ENCODE measurements at regions not wholly inside any gene's neighbourhood (a gene's known extent, or its start where the extent isn't known, plus 50 kb on each side); places are given as distances from the start of the nearest gene placed in this dataset.

DNA sequence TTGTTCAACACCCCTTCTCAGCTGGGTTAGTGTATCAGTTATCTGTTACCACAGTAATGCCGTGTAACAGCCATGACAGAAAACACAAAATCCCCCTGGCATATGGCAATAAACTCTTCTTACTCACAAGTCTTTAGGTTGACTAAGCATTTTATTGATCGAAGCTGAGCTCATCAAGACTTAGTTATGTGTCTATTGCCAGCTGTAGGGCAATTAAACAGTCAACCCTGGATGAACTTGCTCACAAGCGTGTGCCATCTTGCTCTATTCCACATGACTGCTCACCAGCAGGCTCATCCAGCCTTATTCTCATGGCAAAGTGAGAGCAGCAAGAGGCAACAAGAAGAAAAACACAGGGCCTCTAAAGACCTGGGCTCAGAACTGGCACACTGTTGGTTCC lies 333.8 kb upstream of the PTBP2 start:
- TF ChIP-seq, protein P1, sequence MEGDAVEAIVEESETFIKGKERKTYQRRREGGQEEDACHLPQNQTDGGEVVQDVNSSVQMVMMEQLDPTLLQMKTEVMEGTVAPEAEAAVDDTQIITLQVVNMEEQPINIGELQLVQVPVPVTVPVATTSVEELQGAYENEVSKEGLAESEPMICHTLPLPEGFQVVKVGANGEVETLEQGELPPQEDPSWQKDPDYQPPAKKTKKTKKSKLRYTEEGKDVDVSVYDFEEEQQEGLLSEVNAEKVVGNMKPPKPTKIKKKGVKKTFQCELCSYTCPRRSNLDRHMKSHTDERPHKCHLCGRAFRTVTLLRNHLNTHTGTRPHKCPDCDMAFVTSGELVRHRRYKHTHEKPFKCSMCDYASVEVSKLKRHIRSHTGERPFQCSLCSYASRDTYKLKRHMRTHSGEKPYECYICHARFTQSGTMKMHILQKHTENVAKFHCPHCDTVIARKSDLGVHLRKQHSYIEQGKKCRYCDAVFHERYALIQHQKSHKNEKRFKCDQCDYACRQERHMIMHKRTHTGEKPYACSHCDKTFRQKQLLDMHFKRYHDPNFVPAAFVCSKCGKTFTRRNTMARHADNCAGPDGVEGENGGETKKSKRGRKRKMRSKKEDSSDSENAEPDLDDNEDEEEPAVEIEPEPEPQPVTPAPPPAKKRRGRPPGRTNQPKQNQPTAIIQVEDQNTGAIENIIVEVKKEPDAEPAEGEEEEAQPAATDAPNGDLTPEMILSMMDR (IDR thresholded peaks at IDR 0.05; ENCODE audit: borderline replicate concordance, insufficient read depth, low read depth, low read length) = no peak
- no peak overlapping the region for H3K4me3 ChIP-seq (ENCODE audit: low read depth, low read length)

DNA sequence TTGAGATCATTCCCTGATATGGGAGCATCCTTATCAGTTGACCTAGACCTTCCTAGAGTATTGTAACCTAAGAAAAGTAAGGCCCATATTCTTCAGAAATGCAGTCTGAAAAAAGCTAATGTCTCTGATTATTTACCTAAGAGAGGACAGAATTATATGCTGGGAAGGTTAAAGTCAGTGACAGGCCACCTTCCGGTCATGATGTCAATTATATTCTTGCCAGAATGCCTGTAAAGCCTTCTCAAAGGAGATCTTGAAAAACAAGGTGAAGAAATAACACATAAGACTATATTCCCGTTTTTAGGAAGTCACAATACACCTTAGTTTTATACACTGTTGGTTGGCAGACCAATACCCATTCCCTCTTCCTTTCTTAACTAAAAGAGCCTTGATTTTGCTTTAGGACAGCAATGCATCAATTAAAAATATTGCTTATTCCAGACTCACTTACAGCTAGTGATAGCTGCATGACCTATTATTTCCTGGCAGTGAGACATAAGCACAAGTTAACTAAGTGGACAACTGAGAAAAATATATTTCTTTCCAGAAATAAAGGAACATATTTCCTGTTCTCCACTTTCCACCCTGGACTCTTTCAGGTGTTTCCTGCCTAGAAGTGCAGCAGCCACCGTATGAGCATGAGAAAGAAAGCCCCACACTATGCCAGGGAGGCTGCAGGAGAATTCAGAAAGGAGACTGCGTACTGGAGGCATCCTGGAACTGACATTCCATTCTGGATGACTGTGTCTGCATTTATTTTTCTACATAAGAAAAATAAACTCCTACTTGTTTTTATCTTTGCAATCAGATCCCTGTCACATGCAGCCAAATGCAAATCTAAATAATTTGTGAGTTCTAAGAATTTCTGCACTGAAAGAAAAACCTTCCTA lies 332.9 kb upstream of the PTBP2 start:
- no peak overlapping the region for H3K4me3 ChIP-seq (ENCODE audit: low read depth, low read length)
- TF ChIP-seq, protein P1 (IDR thresholded peaks at IDR 0.05; ENCODE audit: borderline replicate concordance, insufficient read depth, low read depth, low read length) = no peak

GRCh38 chr1:96400089-96400488 lies 321.5 kb upstream of the PTBP2 start:
- H3K4me3 ChIP-seq (ENCODE audit: low read depth, low read length) = no peak overlapping the region
- TF ChIP-seq, protein P1 (IDR thresholded peaks at IDR 0.05; ENCODE audit: borderline replicate concordance, insufficient read depth, low read depth, low read length) = no peak

DNA sequence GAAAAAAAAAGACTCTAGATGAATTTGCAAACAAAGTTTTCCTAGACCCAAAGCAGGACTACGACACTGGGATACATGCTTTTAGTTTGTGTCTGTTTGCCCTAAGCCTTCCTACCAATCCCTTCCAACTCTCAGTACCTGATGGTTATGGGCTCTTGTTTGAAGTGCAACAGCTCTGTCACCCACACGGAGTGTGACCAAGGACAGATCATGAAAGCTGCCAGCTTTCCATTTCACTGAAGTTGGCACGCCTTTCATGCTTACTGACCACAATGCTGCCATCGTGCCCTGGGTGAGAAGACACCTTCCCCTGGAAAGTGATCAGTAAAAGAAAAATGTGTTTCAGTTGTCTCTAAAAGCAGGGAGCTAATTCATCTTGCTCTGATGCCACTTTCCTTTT lies 312.5 kb upstream of the PTBP2 start:
- TF ChIP-seq, protein P1 (IDR thresholded peaks at IDR 0.05; ENCODE audit: borderline replicate concordance, insufficient read depth, low read depth, low read length) = no peak
- no peak overlapping the region for H3K4me3 ChIP-seq (ENCODE audit: low read depth, low read length)

GRCh38 chr1:96409689-96410088 lies 311.9 kb upstream of the PTBP2 start:
- no peak overlapping the region for H3K4me3 ChIP-seq (ENCODE audit: low read depth, low read length)
- TF ChIP-seq, protein P1 (IDR thresholded peaks at IDR 0.05; ENCODE audit: borderline replicate concordance, insufficient read depth, low read depth, low read length) = no peak

DNA sequence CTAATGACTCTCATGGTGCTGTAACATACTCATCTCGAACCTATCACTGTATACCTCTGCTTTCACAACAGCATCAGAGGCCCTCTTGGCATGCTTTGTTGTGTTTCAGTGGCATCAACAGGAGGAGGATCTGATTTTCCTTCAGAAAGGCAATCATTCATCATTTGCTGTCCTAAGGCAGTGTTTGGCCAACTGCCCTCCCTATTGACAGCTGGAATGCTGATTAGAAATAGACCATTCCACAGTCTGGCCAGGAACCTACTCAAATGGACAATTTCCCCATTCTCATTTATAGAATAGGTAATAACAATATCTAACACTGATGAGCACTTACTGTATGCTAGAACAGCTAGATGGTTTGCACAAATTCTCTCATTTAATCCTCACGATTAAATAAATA lies 310.6 kb upstream of the PTBP2 start:
- TF ChIP-seq, protein P1 (IDR thresholded peaks at IDR 0.05; ENCODE audit: borderline replicate concordance, insufficient read depth, low read depth, low read length) = no peak
- H3K4me3 ChIP-seq (ENCODE audit: low read depth, low read length) = no peak overlapping the region

DNA sequence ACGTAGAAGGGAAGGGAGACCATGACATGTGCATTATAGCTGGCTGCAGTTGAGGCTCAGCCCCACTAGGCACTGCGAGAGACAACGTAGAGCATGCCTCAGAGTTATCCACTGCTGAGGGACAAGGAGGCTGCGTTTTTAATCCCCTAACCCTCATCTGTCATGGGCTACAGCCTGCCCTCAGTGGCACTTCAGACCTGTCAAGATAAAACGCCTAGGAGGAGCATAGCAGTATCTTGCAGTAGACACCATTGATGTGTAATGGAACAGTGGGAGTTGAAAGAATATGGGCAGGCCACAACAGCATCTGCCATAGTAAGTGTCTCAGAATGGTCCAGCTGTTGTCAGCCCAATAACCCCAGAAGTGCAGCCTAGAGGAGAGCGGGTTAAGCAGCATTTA lies 307.0 kb upstream of the PTBP2 start:
- H3K4me3 ChIP-seq (ENCODE audit: low read depth, low read length) = no peak overlapping the region
- TF ChIP-seq, protein P1 (IDR thresholded peaks at IDR 0.05; ENCODE audit: borderline replicate concordance, insufficient read depth, low read depth, low read length) = no peak
